SK-N-SH (cell line): ENCODE measurements at regions not wholly inside any gene's neighbourhood (a gene's known extent, or its start where the extent isn't known, plus 50 kb on each side); places are given as distances from the start of the nearest gene placed in this dataset.

Source experiments
- EZH2phosphoT487 ChIP-seq: fragments of 200-600 bp; sonication (generic); IDR thresholded peaks from 2 replicates; pipeline ENCODE4 v1.6.1; 2017; ENCODE audit warnings: low read depth, mixed run types, mild to moderate bottlenecking, antibody characterized with exemption, moderate library complexity, borderline replicate concordance
- GABPA ChIP-seq: IDR thresholded peaks from 2 replicates; pipeline ENCODE4 v1.4.0; 2012; ENCODE audit warnings: low read depth, mild to moderate bottlenecking
- TCF12 ChIP-seq: IDR thresholded peaks from 2 replicates; pipeline ENCODE4 v1.4.0; 2012
- TF ChIP-seq, protein P1 (sequence below): fragments of 200-600 bp; sonication (generic); IDR thresholded peaks from 2 replicates; pipeline ENCODE4 v1.6.1; 2017; ENCODE audit warnings: antibody characterized with exemption, mild to moderate bottlenecking, moderate library complexity

DNA sequence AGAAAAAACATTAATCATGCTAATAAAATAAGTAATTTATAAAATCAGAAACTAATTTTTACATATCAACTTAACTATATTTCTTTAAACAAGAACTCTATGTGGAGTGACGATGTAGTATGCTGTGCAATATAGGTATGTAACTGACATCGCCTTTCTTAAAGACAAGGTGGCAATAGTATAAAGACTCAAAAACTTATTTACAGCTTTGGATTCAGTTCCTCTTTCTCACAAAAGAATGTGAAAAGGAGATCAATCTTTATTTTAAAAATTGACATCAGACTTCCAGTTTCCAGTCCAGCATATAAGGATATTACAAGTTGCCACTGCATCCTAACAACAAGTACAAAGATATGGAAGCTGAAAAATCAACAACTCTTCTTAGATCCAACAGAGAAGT is 260.3 kb downstream of the TRIM36 start:
- TF ChIP-seq, protein P1, sequence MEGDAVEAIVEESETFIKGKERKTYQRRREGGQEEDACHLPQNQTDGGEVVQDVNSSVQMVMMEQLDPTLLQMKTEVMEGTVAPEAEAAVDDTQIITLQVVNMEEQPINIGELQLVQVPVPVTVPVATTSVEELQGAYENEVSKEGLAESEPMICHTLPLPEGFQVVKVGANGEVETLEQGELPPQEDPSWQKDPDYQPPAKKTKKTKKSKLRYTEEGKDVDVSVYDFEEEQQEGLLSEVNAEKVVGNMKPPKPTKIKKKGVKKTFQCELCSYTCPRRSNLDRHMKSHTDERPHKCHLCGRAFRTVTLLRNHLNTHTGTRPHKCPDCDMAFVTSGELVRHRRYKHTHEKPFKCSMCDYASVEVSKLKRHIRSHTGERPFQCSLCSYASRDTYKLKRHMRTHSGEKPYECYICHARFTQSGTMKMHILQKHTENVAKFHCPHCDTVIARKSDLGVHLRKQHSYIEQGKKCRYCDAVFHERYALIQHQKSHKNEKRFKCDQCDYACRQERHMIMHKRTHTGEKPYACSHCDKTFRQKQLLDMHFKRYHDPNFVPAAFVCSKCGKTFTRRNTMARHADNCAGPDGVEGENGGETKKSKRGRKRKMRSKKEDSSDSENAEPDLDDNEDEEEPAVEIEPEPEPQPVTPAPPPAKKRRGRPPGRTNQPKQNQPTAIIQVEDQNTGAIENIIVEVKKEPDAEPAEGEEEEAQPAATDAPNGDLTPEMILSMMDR, result no peak
- TF ChIP-seq TCF12 (no peak), GABPA (no peak), EZH2phosphoT487 (no peak)
